HG03159 (cell line): ENCODE measurements at regions not wholly inside any gene's neighbourhood (a gene's known extent, or its start where the extent isn't known, plus 50 kb on each side); places are given as distances from the start of the nearest gene placed in this dataset.

Experiments
- ATAC-seq: cut with Tn5 transposase; IDR thresholded peaks from one replicate; pipeline ENCODE4 v1.9.1; 2021; ENCODE audit warnings: mild to moderate bottlenecking, moderate library complexity; ENCODE audit not compliant: unreplicated experiment

DNA sequence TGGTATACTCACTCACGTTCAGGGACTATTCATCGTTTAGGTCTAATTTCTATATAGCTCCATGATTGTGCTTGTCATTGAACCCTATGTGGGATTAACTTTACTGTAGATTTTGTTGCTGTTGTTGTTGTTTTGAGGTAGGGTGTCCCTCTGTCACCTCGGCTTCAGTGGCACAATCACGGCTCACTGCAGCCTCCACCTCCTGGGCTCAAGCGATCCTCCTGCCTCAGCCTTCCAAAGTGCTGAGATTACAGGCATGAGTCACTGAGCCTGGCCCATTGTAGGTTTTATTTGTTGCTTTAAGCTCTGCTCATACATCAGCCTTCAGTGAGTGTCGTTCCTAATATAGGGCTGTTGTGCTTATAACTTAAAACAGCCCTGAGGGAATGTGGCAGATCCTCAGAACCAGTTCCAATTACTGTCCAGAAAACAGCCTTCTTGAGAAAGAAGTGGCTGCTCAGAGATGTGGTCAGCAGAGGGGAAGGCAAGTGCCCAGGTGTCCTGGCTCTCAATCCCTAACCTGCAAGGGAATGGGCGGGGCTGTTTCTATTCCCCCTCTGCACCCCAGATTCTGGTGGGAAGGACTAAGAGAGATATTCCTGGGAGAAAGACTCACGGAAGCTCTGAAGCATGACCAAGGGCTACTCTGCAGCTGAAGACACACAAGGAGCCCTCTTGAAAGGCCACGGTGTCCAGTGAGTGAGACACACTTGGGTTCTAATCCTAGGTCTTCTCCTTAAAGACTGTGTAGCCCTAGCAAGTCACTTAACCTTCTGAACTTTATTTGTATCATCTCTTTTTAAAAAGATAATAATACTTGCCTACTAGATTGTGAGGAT is 79.6 kb upstream of the LCLAT1 start:
- no peak for ATAC-seq

DNA sequence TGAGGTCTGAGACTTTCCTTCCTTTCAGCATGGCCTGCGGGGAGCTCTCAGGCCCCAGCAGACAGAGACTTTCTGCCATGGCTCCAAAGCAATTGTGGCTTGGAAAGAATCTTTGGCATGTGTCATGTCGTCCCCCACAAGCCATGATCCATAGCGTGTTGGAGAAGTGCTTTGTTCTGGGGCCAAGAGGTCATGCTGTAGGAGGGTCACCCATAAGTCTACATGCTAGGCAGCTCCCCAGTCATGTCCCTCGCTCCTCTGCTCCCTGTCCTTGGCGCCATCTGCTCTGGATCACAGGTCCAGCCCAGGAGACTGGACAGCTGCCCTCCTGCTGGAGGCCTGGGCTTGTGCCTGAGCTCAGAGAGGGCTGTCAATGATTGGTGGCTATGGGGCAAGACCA is 78.8 kb upstream of the LCLAT1 start:
- no peak for ATAC-seq

DNA sequence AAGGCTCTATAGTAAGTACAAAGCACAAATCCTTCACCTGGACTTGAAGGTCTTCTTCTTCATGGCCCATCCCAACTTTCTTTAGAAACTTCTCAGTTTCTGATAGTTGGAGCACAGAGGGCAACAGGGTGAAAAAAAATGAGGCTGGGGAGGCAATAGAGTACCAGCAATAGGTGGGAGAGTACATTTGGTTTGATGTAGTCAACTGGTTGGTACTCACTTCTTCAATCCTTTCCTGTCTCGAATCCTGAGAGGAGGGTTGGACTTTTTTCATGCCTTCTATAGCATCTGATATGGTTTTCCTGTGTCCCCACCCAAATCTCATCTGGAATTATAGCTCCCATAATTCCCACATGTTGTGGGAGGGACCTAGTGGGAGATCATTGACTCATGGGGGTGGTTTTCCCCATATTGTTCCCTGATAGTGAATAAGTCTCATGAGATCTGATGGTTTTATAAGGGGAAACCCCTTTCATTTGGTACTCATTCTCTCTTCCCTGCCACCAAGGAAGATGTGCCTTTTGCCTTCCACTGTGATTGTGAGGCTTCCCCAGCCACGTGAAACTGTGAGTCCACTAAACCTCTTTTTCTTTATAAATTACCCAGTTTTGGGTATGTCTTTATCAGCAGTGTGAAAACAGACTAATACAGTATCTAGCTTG is 75.9 kb upstream of the LCLAT1 start:
- no peak for ATAC-seq

- ATAC-seq: no peak
These were observed 75.2 kb upstream of the LCLAT1 start for GRCh38 chr2:30371772-30372373.

DNA sequence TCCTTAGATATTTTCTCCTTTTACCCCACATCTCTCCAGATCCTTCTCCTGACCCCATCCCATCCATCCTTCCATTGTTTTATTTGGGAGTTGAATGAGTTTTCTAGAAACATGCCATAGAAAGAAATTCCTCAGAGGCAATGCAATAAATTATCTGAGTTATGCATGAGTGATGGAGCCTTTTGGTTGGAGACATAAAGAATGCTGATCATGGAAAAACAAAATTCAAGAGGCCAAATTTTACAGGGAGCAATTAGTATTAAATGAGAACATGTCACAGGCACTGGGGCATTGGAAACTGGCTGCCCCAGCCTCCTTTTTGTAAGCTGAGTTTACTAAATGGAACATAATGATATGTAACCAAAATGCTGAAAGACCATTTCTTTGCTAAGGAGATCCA is 74.2 kb upstream of the LCLAT1 start:
- ATAC-seq: no peak

DNA sequence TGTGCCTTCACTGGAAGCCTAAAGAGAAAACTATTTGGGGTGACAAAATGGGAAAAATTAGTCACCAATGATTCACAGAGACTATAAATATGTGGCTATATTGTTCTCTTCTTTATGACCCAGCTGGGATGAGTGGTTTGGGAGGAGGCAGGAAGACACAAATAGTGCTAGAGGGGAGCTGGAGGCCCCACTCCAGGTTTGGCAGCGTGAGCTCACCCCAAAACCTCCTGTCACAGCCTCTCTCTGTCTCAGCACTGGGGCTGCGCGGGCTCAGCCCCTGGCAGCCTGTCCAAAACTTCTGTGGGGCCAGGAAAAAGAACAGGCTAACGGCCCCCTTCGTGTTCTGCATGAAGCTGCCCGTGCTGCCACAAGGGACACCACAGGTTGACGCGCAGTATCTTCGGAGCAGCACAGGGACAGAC is 73.2 kb upstream of the LCLAT1 start:
- no peak for ATAC-seq

DNA sequence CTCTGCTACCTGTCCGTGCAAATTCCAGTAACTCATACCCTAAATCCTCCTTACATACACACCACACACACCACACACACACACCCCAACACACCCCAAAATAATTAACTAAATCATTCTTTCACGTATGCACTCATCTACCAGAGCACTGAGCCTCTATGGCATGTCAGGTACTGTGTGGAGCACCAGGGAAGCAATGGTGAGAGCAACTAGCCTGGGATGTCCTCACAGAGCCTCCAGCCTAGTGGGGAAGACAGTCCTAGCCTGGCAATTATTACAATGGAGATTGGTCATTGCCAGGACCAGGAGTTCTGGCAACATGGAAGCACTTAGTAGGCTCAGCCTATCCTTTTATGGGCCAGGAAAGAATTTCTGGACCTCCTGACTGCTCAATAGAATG is 72.7 kb upstream of the LCLAT1 start:
- ATAC-seq: no peak

- ATAC-seq: no peak
These were observed 71.1 kb upstream of the LCLAT1 start for GRCh38 chr2:30375915-30376314.

GRCh38 chr2:30379481-30379880 is 67.6 kb upstream of the LCLAT1 start:
- no peak for ATAC-seq

- ATAC-seq: no peak
These were observed 66.2 kb upstream of the LCLAT1 start for GRCh38 chr2:30380824-30381223.

- ATAC-seq: no peak
These were observed 64.8 kb upstream of the LCLAT1 start for GRCh38 chr2:30382162-30382783.

DNA sequence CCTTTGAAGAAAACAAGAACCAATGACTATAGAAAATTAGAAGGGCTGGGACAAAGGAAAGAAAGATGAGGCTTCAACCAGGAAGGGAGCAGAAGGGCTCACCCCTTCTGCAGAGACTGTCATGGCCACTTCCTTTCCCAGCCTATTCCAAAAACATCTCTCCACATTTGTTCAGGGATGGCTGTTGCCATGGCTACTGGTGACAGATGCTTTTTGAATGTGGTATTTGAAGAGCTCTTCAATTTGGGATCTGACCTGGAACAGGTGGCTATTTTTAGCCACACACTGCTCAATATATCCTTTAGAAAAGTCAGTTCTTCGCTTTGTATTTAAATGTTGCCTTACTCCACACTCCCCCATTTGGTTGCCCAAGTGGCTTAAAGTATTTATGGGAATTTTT is 64.1 kb upstream of the LCLAT1 start:
- ATAC-seq: no peak

- no peak for ATAC-seq
These were observed 61.7 kb upstream of the LCLAT1 start for GRCh38 chr2:30385327-30385726.

DNA sequence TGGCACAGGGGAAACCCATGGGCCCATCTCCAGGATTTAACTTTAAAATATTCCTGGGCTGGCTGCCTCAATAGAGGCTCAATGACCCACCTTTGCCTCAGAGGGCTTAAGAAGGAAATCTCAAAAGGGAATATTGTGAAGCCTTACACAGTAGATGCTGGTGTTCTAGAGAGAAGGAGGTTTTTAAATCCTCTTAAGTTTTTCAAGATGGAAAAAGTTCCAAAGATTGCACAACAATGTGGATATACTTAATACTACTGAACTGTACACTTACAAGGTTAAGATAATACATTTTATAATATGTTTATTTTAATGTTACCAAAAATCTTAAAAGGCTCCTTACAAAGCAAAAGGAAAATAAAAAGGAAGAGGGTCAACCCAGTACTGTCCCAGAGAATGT is 54.9 kb upstream of the LCLAT1 start:
- ATAC-seq: no peak

GRCh38 chr2:30393510-30393909 is 53.5 kb upstream of the LCLAT1 start:
- no peak for ATAC-seq

- no peak for ATAC-seq
These were observed 53.0 kb upstream of the LCLAT1 start for GRCh38 chr2:30394096-30394495.

- no peak for ATAC-seq
These were observed 50.4 kb upstream of the LCLAT1 start for GRCh38 chr2:30396436-30397232.
